ENCODE measurements at regions not wholly inside any gene's neighbourhood (a gene's known extent, or its start where the extent isn't known, plus 50 kb on each side); places are given as distances from the start of the nearest gene placed in this dataset.

DNA sequence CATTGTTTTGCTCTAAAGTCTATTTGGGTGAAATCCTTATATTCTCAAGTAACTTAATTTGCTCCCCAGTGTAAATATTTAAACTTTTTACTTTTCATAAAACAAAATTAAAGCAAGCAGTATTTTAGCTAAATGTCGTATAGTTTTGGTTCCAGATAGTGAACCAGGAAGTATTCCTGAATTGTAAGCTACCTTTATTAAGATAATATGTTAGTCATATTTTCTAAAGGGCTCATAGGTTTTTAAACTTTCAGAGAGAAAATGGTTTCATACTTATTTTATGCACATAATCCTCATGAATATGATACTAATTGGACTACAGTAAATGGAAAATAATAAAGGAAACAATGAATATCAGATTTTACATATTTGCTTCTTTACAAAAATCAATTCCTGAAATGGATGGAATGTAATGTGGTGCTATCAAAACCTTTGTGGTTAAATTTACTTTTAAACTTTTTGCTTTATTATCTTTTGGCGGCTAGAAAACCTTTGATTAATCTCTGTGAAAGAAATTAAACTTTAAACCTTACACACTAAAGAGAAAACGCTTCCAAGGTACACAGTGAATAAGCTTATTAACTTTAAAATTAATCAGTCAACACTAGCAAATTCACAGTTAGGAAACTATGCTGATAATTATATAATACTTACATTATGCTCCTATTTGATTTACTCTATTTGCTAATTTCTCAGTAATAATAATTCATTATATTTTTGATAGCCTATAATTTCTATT is 76.6 kb upstream of the RHOBTB1 start (continued):
- TF ChIP-seq, protein P1, sequence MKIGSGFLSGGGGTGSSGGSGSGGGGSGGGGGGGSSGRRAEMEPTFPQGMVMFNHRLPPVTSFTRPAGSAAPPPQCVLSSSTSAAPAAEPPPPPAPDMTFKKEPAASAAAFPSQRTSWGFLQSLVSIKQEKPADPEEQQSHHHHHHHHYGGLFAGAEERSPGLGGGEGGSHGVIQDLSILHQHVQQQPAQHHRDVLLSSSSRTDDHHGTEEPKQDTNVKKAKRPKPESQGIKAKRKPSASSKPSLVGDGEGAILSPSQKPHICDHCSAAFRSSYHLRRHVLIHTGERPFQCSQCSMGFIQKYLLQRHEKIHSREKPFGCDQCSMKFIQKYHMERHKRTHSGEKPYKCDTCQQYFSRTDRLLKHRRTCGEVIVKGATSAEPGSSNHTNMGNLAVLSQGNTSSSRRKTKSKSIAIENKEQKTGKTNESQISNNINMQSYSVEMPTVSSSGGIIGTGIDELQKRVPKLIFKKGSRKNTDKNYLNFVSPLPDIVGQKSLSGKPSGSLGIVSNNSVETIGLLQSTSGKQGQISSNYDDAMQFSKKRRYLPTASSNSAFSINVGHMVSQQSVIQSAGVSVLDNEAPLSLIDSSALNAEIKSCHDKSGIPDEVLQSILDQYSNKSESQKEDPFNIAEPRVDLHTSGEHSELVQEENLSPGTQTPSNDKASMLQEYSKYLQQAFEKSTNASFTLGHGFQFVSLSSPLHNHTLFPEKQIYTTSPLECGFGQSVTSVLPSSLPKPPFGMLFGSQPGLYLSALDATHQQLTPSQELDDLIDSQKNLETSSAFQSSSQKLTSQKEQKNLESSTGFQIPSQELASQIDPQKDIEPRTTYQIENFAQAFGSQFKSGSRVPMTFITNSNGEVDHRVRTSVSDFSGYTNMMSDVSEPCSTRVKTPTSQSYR (CRISPR knock-in tag; IDR thresholded peaks at IDR 0.05) = no peak
- TF ChIP-seq, protein P2, sequence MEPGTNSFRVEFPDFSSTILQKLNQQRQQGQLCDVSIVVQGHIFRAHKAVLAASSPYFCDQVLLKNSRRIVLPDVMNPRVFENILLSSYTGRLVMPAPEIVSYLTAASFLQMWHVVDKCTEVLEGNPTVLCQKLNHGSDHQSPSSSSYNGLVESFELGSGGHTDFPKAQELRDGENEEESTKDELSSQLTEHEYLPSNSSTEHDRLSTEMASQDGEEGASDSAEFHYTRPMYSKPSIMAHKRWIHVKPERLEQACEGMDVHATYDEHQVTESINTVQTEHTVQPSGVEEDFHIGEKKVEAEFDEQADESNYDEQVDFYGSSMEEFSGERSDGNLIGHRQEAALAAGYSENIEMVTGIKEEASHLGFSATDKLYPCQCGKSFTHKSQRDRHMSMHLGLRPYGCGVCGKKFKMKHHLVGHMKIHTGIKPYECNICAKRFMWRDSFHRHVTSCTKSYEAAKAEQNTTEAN (CRISPR knock-in tag; IDR thresholded peaks at IDR 0.05) = no peak
- TF ChIP-seq HMGA2 (CRISPR knock-in tag; IDR thresholded peaks at IDR 0.05) (no peak), TEAD4 (CRISPR knock-in tag; IDR thresholded peaks at IDR 0.05) (no peak), ZNF232 (CRISPR knock-in tag; IDR thresholded peaks at IDR 0.05) (no peak)
- TF ChIP-seq, protein P3, sequence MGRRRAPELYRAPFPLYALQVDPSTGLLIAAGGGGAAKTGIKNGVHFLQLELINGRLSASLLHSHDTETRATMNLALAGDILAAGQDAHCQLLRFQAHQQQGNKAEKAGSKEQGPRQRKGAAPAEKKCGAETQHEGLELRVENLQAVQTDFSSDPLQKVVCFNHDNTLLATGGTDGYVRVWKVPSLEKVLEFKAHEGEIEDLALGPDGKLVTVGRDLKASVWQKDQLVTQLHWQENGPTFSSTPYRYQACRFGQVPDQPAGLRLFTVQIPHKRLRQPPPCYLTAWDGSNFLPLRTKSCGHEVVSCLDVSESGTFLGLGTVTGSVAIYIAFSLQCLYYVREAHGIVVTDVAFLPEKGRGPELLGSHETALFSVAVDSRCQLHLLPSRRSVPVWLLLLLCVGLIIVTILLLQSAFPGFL (CRISPR knock-in tag; IDR thresholded peaks at IDR 0.05; ENCODE audit: borderline replicate concordance) = no peak

DNA sequence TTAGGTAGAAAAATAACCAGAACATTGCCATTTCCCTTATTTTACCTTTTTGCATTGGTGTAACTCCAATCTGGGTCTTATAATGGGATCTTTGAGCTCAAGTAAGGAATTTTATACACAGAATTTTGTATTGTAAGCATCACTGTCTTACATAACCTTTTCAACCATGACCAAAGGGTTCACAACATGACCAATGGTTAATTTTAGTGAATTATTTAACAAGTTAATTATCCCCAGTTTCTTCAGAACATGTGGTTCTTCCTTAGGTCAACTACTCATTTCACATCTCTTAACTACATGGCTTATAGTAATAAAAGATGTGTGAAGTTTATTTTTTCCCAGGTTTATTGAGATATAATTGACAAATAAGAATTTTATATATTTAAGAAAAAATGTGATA is 74.2 kb upstream of the RHOBTB1 start:
- TF ChIP-seq EMX1 (CRISPR knock-in tag; IDR thresholded peaks at IDR 0.05) = no peak
- TF ChIP-seq ESRRA (CRISPR knock-in tag; IDR thresholded peaks at IDR 0.05; ENCODE audit: borderline replicate concordance) = no peak
- TF ChIP-seq NR2C2 (CRISPR knock-in tag; IDR thresholded peaks at IDR 0.05) = no peak
- TF ChIP-seq, protein P4, sequence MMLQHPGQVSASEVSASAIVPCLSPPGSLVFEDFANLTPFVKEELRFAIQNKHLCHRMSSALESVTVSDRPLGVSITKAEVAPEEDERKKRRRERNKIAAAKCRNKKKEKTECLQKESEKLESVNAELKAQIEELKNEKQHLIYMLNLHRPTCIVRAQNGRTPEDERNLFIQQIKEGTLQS (CRISPR knock-in tag; conservative IDR thresholded peaks at IDR 0.05) = no peak
- TF ChIP-seq, protein P5, sequence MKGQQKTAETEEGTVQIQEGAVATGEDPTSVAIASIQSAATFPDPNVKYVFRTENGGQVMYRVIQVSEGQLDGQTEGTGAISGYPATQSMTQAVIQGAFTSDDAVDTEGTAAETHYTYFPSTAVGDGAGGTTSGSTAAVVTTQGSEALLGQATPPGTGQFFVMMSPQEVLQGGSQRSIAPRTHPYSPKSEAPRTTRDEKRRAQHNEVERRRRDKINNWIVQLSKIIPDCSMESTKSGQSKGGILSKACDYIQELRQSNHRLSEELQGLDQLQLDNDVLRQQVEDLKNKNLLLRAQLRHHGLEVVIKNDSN (CRISPR knock-in tag; IDR thresholded peaks at IDR 0.05) = no peak
- TF ChIP-seq MYBL2 (CRISPR knock-in tag; IDR thresholded peaks at IDR 0.05) = no peak
- no peak for TF ChIP-seq TEAD1 (CRISPR knock-in tag; IDR thresholded peaks at IDR 0.05)
- no peak for TF ChIP-seq ZNF138 (CRISPR knock-in tag; conservative IDR thresholded peaks at IDR 0.05)
- no peak for TF ChIP-seq TCF7 (CRISPR knock-in tag; IDR thresholded peaks at IDR 0.05; ENCODE audit: low read depth)
- no peak for DNase-seq (ENCODE audit: low spot score)
- H3K36me3 Mint-ChIP-seq = no peaks in the 10 kb centered on the region
- H3K4me3 Mint-ChIP-seq = no peak overlapping the region
- no peaks in the 10 kb centered on the region for H3K27me3 Mint-ChIP-seq (ENCODE audit: low read depth)
- no peak overlapping the region for H3K27ac Mint-ChIP-seq
- no peak for ATAC-seq
- peaks cover 1% of the 10 kb centered on the region for H3K4me1 Mint-ChIP-seq
- H3K9me3 Mint-ChIP-seq = peaks cover 3% of the 10 kb centered on the region; the same call in 1 of the 2 replicates
- CTCF ChIA-PET = interaction anchor here (1.2 kb wide), 1 partner anchor 172 kb away, joined by 4 read pairs; no protein-coding TSS in a partner anchor
- POLR2A ChIA-PET = no interaction called here

DNA sequence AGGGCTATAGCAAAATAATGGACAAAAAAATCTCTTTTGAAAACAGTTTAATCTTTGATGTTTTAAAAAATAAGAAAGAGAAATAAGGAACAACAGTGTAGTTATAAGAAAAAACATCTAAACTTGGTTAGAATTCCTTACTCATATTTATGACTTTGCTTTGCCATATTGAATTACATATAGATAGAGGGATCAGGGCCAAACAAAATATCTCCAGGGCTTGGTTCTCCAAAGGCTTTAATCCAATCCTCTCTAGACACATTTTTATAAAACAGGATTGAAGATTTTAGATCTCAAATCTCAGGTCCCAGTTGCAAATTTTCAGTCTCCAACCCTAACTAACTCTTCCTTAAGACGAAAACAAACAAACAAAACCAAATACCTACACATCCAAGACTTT is 72.6 kb upstream of the RHOBTB1 start:
- DNase-seq (ENCODE audit: low spot score) (no peak), ATAC-seq (no peak)
- CTCF ChIA-PET = no interaction called here
- no peaks in the 10 kb centered on the region for H3K4me1 Mint-ChIP-seq
- no peaks in the 10 kb centered on the region for H3K27me3 Mint-ChIP-seq (ENCODE audit: low read depth)
- H3K36me3 Mint-ChIP-seq = no peaks in the 10 kb centered on the region
- POLR2A ChIA-PET = no interaction called here
- H3K27ac Mint-ChIP-seq = no peak overlapping the region
- peaks cover 3% of the 10 kb centered on the region; the same call in 1 of the 2 replicates for H3K9me3 Mint-ChIP-seq
- H3K4me3 Mint-ChIP-seq = no peak overlapping the region
- TF ChIP-seq SP1 (CRISPR knock-in tag; conservative IDR thresholded peaks at IDR 0.05) = no peak
- TF ChIP-seq TEAD4 (CRISPR knock-in tag; IDR thresholded peaks at IDR 0.05) = no peak
- TF ChIP-seq, protein P6, sequence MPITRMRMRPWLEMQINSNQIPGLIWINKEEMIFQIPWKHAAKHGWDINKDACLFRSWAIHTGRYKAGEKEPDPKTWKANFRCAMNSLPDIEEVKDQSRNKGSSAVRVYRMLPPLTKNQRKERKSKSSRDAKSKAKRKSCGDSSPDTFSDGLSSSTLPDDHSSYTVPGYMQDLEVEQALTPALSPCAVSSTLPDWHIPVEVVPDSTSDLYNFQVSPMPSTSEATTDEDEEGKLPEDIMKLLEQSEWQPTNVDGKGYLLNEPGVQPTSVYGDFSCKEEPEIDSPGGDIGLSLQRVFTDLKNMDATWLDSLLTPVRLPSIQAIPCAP (CRISPR knock-in tag; IDR thresholded peaks at IDR 0.05) = no peak
- no peak for TF ChIP-seq JAZF1 (CRISPR knock-in tag; IDR thresholded peaks at IDR 0.05)
- TF ChIP-seq PRRX2 (CRISPR knock-in tag; IDR thresholded peaks at IDR 0.05) = no peak
- no peak for TF ChIP-seq CREM (CRISPR knock-in tag; IDR thresholded peaks at IDR 0.05)
- TF ChIP-seq GRHL2 (CRISPR knock-in tag; IDR thresholded peaks at IDR 0.05; ENCODE audit: insufficient replicate concordance, severe bottlenecking) = no peak
- TF ChIP-seq, protein P3 (CRISPR knock-in tag; IDR thresholded peaks at IDR 0.05; ENCODE audit: borderline replicate concordance) = no peak
- no peak for TF ChIP-seq ZNF232 (CRISPR knock-in tag; IDR thresholded peaks at IDR 0.05)
- no peak for TF ChIP-seq ZNF263 (CRISPR knock-in tag; IDR thresholded peaks at IDR 0.05; ENCODE audit: low read depth)
- TF ChIP-seq SMAD4 (CRISPR knock-in tag; IDR thresholded peaks at IDR 0.05) = no peak
